Neural crest cell (in vitro differentiated cells): ENCODE measurements at regions not wholly inside any gene's neighbourhood (a gene's known extent, or its start where the extent isn't known, plus 50 kb on each side); places are given as distances from the start of the nearest gene placed in this dataset.
"Not testable (repeated sequence)": the region's sequence is repeated elsewhere in the genome, so short reads cannot be mapped to it uniquely, and the experiment has no call there.

Experiments used
- DNase-seq: peaks from one replicate; pipeline ENCODE4 v3.0.0; 2021; ENCODE audit warnings: low read depth, mixed read lengths, low spot score
- H3K27ac Mint-ChIP-seq: one replicate; pipeline ENCODE4 v1.8.0; 2021; ENCODE audit warnings: mild to moderate bottlenecking, mixed read lengths; ENCODE audit not compliant: unreplicated experiment
- H3K27me3 Mint-ChIP-seq: 2 replicates; pipeline ENCODE4 v1.8.0; 2021; ENCODE audit warnings: low read depth, mild to moderate bottlenecking, mixed read lengths
- H3K36me3 Mint-ChIP-seq: 2 replicates; pipeline ENCODE4 v1.8.0; 2021; ENCODE audit warnings: low read depth, mild to moderate bottlenecking, mixed read lengths
- H3K4me1 Mint-ChIP-seq: 2 replicates; pipeline ENCODE4 v1.8.0; 2021; ENCODE audit warnings: mixed read lengths
- H3K4me3 Mint-ChIP-seq: one replicate; pipeline ENCODE4 v1.8.0; 2021; ENCODE audit warnings: mild to moderate bottlenecking, mixed read lengths
- H3K9me3 Mint-ChIP-seq: 2 replicates; pipeline ENCODE4 v1.8.0; 2021; ENCODE audit warnings: mixed read lengths
- TF ChIP-seq, protein P1 (sequence below): fragments of 200-600 bp; sonication (generic); conservative IDR thresholded peaks from 2 replicates; pipeline ENCODE4 v1.5.0; 2021; ENCODE audit warnings: antibody characterized with exemption, mild to moderate bottlenecking

GRCh38 chr4:141473026-141473540 lies 163.3 kb upstream of the IL15 start:
- TF ChIP-seq, protein P1, sequence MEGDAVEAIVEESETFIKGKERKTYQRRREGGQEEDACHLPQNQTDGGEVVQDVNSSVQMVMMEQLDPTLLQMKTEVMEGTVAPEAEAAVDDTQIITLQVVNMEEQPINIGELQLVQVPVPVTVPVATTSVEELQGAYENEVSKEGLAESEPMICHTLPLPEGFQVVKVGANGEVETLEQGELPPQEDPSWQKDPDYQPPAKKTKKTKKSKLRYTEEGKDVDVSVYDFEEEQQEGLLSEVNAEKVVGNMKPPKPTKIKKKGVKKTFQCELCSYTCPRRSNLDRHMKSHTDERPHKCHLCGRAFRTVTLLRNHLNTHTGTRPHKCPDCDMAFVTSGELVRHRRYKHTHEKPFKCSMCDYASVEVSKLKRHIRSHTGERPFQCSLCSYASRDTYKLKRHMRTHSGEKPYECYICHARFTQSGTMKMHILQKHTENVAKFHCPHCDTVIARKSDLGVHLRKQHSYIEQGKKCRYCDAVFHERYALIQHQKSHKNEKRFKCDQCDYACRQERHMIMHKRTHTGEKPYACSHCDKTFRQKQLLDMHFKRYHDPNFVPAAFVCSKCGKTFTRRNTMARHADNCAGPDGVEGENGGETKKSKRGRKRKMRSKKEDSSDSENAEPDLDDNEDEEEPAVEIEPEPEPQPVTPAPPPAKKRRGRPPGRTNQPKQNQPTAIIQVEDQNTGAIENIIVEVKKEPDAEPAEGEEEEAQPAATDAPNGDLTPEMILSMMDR: no peak
- Mint-ChIP-seq H3K27ac (no peak overlapping the region), H3K4me1 (no peaks in the 10 kb centered on the region), H3K4me3 (no peak overlapping the region), H3K9me3 (peaks cover 3% of the 10 kb centered on the region), H3K36me3 (no peaks in the 10 kb centered on the region), H3K27me3 (no peaks in the 10 kb centered on the region)
- DNase-seq: no peak

- Mint-ChIP-seq H3K9me3 (peaks cover 3% of the 10 kb centered on the region), H3K27me3 (no peaks in the 10 kb centered on the region), H3K36me3 (no peaks in the 10 kb centered on the region), H3K4me3 (no peak overlapping the region), H3K4me1 (no peaks in the 10 kb centered on the region), H3K27ac (no peak overlapping the region)
- TF ChIP-seq, protein P1: no peak
- no peak for DNase-seq
These were observed 162.4 kb upstream of the IL15 start for GRCh38 chr4:141473952-141474351.

GRCh38 chr4:141480950-141481349 lies 155.4 kb upstream of the IL15 start:
- TF ChIP-seq, protein P1: no peak
- no peak for DNase-seq
- peaks cover 23% of the 10 kb centered on the region for H3K9me3 Mint-ChIP-seq
- H3K27me3 Mint-ChIP-seq: no peaks in the 10 kb centered on the region
- H3K36me3 Mint-ChIP-seq: peaks cover 3% of the 10 kb centered on the region
- H3K4me3 Mint-ChIP-seq: no peak overlapping the region
- H3K4me1 Mint-ChIP-seq: no peaks in the 10 kb centered on the region
- H3K27ac Mint-ChIP-seq: no peak overlapping the region

GRCh38 chr4:141484298-141484697 lies 152.1 kb upstream of the IL15 start:
- H3K4me3 Mint-ChIP-seq, H3K4me1 Mint-ChIP-seq, H3K36me3 Mint-ChIP-seq, H3K27me3 Mint-ChIP-seq, DNase-seq, H3K27ac Mint-ChIP-seq: not testable (repeated sequence)
- H3K9me3 Mint-ChIP-seq: peaks cover 29% of the 10 kb centered on the region

DNA sequence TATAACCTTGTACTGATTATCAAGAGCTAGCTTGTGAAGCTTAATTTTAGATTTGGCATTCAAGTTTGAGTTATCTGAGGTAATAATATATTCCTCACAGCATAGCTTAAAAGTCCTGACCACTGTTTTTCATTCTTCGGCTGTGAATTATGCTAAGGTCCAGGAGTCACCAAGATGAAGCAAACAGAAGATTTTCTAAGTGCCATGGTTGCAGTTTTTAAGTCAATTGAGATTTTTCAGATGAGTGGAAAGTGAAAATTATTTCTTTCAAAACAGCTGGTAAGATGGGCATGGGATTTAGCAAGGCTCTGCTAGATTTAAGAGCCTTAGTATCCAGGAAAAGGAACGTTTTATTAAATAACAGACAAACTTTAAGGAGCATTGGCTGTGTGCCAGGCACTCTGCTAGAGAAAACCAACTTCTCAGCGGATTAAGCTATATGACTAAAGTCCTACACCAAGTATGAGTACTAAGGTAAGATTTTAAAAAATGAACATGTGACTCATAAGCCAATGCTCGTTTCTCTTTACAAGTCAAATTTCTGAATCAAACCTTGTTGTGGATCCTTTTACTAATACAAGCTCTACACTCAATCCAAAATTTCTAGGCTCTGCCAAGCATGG lies 149.9 kb upstream of the IL15 start:
- H3K36me3 Mint-ChIP-seq: peaks cover 3% of the 10 kb centered on the region
- peaks cover 1% of the 10 kb centered on the region for H3K27me3 Mint-ChIP-seq
- no peak for DNase-seq
- no peak overlapping the region for H3K27ac Mint-ChIP-seq
- no peak overlapping the region for H3K4me3 Mint-ChIP-seq
- H3K9me3 Mint-ChIP-seq: peaks cover 11% of the 10 kb centered on the region
- TF ChIP-seq, protein P1: no peak
- H3K4me1 Mint-ChIP-seq: no peaks in the 10 kb centered on the region

DNA sequence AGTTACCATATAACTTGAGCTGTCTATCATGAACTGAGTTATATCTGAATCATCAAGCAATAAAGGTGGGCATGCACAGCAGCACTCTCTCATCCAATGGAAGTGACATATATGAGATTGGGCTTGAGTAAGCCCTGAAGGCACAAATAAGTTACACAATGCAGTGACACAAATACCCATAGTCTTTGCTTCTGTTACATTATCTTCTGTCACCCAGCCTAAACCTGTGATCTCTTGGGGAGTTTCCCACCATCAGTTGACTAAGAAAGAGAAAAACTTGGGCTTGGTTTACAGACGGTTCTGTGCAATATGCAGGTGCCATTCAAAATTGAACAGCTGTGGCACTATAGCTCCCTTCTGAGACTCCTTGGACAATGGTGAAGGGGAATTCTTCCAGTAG lies 138.8 kb upstream of the IL15 start:
- TF ChIP-seq, protein P1: no peak
- Mint-ChIP-seq H3K36me3 (no peaks in the 10 kb centered on the region), H3K9me3 (no peaks in the 10 kb centered on the region), H3K27me3 (no peaks in the 10 kb centered on the region), H3K4me1 (no peaks in the 10 kb centered on the region), H3K4me3 (no peak overlapping the region), H3K27ac (no peak overlapping the region)
- no peak for DNase-seq
